ENCODE measurements at regions not wholly inside any gene's neighbourhood (a gene's known extent, or its start where the extent isn't known, plus 50 kb on each side); places are given as distances from the start of the nearest gene placed in this dataset.

DNA sequence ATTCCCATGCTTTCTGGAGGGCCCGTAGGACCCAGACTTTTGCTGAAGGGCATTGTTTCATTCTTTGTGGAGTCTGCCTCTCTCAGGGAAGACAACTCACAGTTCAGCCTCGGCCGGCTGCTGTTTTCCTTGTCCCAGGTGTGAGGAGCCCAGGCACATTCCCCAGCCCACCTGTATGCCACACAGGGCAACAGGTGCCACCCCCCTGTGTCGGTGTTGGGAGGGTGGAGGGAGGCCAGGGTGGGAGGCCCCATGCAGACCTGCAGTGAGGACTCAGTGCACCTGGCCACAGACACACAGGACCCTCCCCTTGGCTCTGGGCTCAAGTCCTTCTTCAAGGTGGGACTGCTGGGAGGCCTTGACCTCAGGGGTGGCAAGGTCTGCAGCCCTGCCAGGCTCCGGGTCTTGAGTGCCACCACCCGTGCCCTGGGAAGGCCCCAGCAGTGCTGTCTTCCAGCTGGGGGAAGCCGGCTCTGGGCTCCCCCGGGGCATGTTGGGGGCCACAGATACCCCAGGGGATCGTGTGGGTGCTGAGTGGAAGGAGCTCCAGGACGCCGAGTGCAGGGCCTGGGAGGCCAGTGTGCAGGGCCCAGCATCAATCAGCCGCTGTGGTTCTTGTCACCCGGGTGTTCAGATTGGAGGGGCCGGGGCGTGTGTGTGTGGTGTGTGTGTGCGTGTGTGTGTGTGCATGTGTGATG is 1286.1 kb downstream of the BRD1 start:
- Histone ChIP-seq H2AFZ (ENCODE audit: low read depth, low read length) (no peak overlapping the region), H3K4me3 (ENCODE audit: low read length) (no peak overlapping the region), H3K9me3 (ENCODE audit: low read length) (no peaks in the 10 kb centered on the region), H3K4me1 (ENCODE audit: insufficient read depth, low read length) (no peaks in the 10 kb centered on the region), H3K27me3 (ENCODE audit: insufficient read depth, low read length) (no peaks in the 10 kb centered on the region), H3K36me3 (ENCODE audit: insufficient read depth, low read length) (no peaks in the 10 kb centered on the region)

GRCh38 chr22:48539261-48539660 is 1288.4 kb downstream of the BRD1 start:
- H3K27me3 ChIP-seq (ENCODE audit: insufficient read depth, low read length): no peaks in the 10 kb centered on the region
- H3K4me3 ChIP-seq (ENCODE audit: low read length): no peak overlapping the region
- H3K36me3 ChIP-seq (ENCODE audit: insufficient read depth, low read length): no peaks in the 10 kb centered on the region
- H3K9me3 ChIP-seq (ENCODE audit: low read length): no peaks in the 10 kb centered on the region
- no peak overlapping the region for H2AFZ ChIP-seq (ENCODE audit: low read depth, low read length)
- H3K4me1 ChIP-seq (ENCODE audit: insufficient read depth, low read length): no peaks in the 10 kb centered on the region

- H3K4me3 ChIP-seq (ENCODE audit: low read length): no peak overlapping the region
- H2AFZ ChIP-seq (ENCODE audit: low read depth, low read length): no peak overlapping the region
- H3K27me3 ChIP-seq (ENCODE audit: insufficient read depth, low read length): no peaks in the 10 kb centered on the region
Measured at GRCh38 chr22:48538291-48538820, 1289.3 kb downstream of the BRD1 start.

DNA sequence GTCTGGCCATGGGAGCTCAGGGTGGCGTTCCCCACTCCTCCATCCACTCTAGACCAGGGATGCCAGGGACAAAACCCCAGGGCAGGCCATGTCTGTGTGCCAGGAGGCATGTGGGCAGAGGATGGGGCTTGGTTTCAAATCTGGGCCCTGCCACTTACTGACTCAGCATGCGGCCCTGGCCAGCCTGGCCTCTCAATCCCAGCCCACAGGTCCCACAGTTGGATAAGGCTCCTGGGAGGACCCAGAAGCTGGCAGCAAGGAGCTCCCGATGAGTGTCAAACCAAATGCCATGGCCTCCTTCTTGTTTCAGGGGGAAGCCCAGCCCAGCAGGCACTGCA is 1290.4 kb downstream of the BRD1 start:
- Histone ChIP-seq H2AFZ (ENCODE audit: low read depth, low read length) (no peak overlapping the region), H3K27me3 (ENCODE audit: insufficient read depth, low read length) (no peaks in the 10 kb centered on the region), H3K4me3 (ENCODE audit: low read length) (no peak overlapping the region)

More at GRCh38 chr22:48538291-48538820, 1289.3 kb downstream of the BRD1 start:
- Histone ChIP-seq H3K9me3 (ENCODE audit: low read length) (no peaks in the 10 kb centered on the region), H3K4me1 (ENCODE audit: insufficient read depth, low read length) (no peaks in the 10 kb centered on the region), H3K36me3 (ENCODE audit: insufficient read depth, low read length) (no peaks in the 10 kb centered on the region)

GRCh38 chr22:48536541-48537342 is 1290.9 kb downstream of the BRD1 start:
- Histone ChIP-seq H2AFZ (ENCODE audit: low read depth, low read length) (no peak overlapping the region), H3K27me3 (ENCODE audit: insufficient read depth, low read length) (no peaks in the 10 kb centered on the region), H3K9me3 (ENCODE audit: low read length) (no peaks in the 10 kb centered on the region), H3K36me3 (ENCODE audit: insufficient read depth, low read length) (no peaks in the 10 kb centered on the region), H3K4me3 (ENCODE audit: low read length) (no peak overlapping the region), H3K4me1 (ENCODE audit: insufficient read depth, low read length) (no peaks in the 10 kb centered on the region)

More for the DNA sequence above, 1290.4 kb downstream of the BRD1 start:
- H3K36me3 ChIP-seq (ENCODE audit: insufficient read depth, low read length): no peaks in the 10 kb centered on the region
- no peaks in the 10 kb centered on the region for H3K9me3 ChIP-seq (ENCODE audit: low read length)
- H3K4me1 ChIP-seq (ENCODE audit: insufficient read depth, low read length): no peaks in the 10 kb centered on the region

GRCh38 chr22:48535868-48536540 is 1291.7 kb downstream of the BRD1 start:
- Histone ChIP-seq H2AFZ (ENCODE audit: low read depth, low read length) (no peak overlapping the region), H3K4me3 (ENCODE audit: low read length) (no peak overlapping the region), H3K36me3 (ENCODE audit: insufficient read depth, low read length) (no peaks in the 10 kb centered on the region), H3K27me3 (ENCODE audit: insufficient read depth, low read length) (no peaks in the 10 kb centered on the region), H3K4me1 (ENCODE audit: insufficient read depth, low read length) (no peaks in the 10 kb centered on the region), H3K9me3 (ENCODE audit: low read length) (no peaks in the 10 kb centered on the region)

GRCh38 chr22:48534395-48534958 is 1293.2 kb downstream of the BRD1 start:
- no peaks in the 10 kb centered on the region for H3K36me3 ChIP-seq (ENCODE audit: insufficient read depth, low read length)
- H3K4me1 ChIP-seq (ENCODE audit: insufficient read depth, low read length): no peaks in the 10 kb centered on the region
- no peak overlapping the region for H2AFZ ChIP-seq (ENCODE audit: low read depth, low read length)
- H3K27me3 ChIP-seq (ENCODE audit: insufficient read depth, low read length): no peaks in the 10 kb centered on the region
- no peaks in the 10 kb centered on the region for H3K9me3 ChIP-seq (ENCODE audit: low read length)
- no peak overlapping the region for H3K4me3 ChIP-seq (ENCODE audit: low read length)

- Histone ChIP-seq H2AFZ (ENCODE audit: low read depth, low read length) (no peak overlapping the region), H3K36me3 (ENCODE audit: insufficient read depth, low read length) (no peaks in the 10 kb centered on the region), H3K27me3 (ENCODE audit: insufficient read depth, low read length) (no peaks in the 10 kb centered on the region), H3K4me1 (ENCODE audit: insufficient read depth, low read length) (no peaks in the 10 kb centered on the region), H3K4me3 (ENCODE audit: low read length) (no peak overlapping the region), H3K9me3 (ENCODE audit: low read length) (no peaks in the 10 kb centered on the region)
Measured at GRCh38 chr22:48532986-48533385, 1294.7 kb downstream of the BRD1 start.

GRCh38 chr22:48531761-48532435 is 1295.8 kb downstream of the BRD1 start:
- Histone ChIP-seq H3K4me3 (ENCODE audit: low read length) (no peak overlapping the region), H3K27me3 (ENCODE audit: insufficient read depth, low read length) (no peaks in the 10 kb centered on the region), H3K4me1 (ENCODE audit: insufficient read depth, low read length) (no peaks in the 10 kb centered on the region), H3K9me3 (ENCODE audit: low read length) (no peaks in the 10 kb centered on the region), H3K36me3 (ENCODE audit: insufficient read depth, low read length) (no peaks in the 10 kb centered on the region), H2AFZ (ENCODE audit: low read depth, low read length) (no peak overlapping the region)

DNA sequence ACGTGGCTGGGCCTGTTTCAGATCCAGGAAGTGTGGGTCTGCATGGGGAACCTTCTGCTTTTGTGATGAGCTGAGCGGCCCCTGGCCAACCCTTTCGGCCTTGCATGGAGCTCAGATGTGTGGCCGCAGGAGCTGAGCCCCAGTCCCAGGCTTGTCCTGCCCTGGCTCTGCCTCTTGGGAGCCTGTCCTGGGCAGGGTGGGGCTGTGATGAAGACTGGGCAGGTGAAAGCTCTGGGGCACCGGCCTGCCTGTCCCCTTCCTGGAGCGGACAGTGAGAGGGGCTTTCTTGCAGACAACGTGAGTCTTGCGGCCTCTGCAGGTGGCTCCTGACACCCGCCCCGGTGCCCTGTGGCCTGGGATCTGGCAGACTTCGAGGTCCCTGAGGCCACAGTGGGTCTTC is 1296.6 kb downstream of the BRD1 start:
- H3K4me3 ChIP-seq (ENCODE audit: low read length): no peak overlapping the region
- H2AFZ ChIP-seq (ENCODE audit: low read depth, low read length): no peak overlapping the region

DNA sequence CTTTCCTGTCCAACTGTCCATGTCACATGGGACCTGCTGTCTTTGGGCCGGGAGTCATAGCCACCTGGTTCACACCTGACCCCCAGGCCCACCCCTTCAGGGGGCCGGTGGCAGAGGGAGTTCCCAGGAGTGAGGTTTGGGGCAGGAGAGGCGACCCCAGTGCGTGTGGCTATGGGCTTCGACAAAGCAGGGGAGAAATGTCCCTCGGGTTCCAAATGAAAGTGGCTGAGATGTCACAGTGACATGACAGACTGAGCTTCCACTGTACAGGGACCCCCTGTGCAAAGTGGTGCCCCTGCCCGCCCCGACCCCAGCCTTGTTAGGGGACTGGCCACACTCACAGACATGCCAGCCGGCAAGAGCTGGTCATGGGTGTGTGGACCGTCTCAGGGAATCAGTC is 1297.0 kb downstream of the BRD1 start:
- no peaks in the 10 kb centered on the region for H3K4me1 ChIP-seq (ENCODE audit: insufficient read depth, low read length)
- H3K9me3 ChIP-seq (ENCODE audit: low read length): no peaks in the 10 kb centered on the region
- H3K27me3 ChIP-seq (ENCODE audit: insufficient read depth, low read length): no peaks in the 10 kb centered on the region
- no peaks in the 10 kb centered on the region for H3K36me3 ChIP-seq (ENCODE audit: insufficient read depth, low read length)
- no peak overlapping the region for H2AFZ ChIP-seq (ENCODE audit: low read depth, low read length)
- no peak overlapping the region for H3K4me3 ChIP-seq (ENCODE audit: low read length)

More for the DNA sequence above, 1296.6 kb downstream of the BRD1 start:
- Histone ChIP-seq H3K9me3 (ENCODE audit: low read length) (no peaks in the 10 kb centered on the region), H3K36me3 (ENCODE audit: insufficient read depth, low read length) (no peaks in the 10 kb centered on the region), H3K27me3 (ENCODE audit: insufficient read depth, low read length) (no peaks in the 10 kb centered on the region), H3K4me1 (ENCODE audit: insufficient read depth, low read length) (no peaks in the 10 kb centered on the region)

DNA sequence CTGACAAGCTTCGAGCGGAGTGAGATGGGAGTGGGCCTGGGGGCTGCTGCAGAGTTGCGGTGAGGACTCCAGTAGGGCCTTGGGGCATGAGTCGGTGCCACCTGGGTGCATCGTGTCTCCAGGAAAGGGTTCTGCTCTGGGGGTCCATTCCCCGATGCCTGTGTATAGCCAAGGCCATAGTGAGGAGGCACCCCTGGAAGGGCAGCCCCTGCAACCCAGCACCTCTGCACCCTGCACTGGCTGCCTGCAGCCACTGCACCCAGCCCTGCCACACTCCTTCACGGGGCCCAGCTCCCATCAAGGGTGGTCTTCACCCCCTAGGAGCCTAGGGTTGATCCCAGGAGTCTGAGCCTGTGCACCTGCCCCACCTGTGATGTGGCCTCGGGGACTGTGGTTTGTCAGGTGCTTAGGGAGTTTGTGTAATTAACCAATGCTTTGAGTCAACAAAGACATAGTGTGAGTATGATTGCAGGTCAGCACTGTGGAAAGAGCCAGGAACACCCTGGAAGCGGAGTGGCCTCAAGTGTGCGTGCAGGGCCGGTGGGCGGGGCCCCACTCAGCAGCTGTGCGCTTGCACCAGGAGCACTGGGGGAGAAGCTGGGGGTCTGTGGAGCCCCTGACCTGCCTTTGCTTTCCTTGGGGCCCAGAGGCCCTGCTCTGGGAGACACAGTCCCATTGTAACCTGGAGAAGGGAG is 1299.3 kb downstream of the BRD1 start:
- H3K9me3 ChIP-seq (ENCODE audit: low read length): no peaks in the 10 kb centered on the region
- no peaks in the 10 kb centered on the region for H3K27me3 ChIP-seq (ENCODE audit: insufficient read depth, low read length)
- H3K4me3 ChIP-seq (ENCODE audit: low read length): no peak overlapping the region
- no peaks in the 10 kb centered on the region for H3K4me1 ChIP-seq (ENCODE audit: insufficient read depth, low read length)
- no peak overlapping the region for H2AFZ ChIP-seq (ENCODE audit: low read depth, low read length)
- H3K36me3 ChIP-seq (ENCODE audit: insufficient read depth, low read length): no peaks in the 10 kb centered on the region

Data from neuron (in vitro differentiated cells).